Mammary epithelial cell (primary cell): ENCODE measurements at regions not wholly inside any gene's neighbourhood (a gene's known extent, or its start where the extent isn't known, plus 50 kb on each side); places are given as distances from the start of the nearest gene placed in this dataset.

Experiments used
- CTCF ChIP-seq, 2 donors: IDR thresholded peaks in 1 of 2; conservative IDR thresholded peaks in 1 of 2; 2 replicates each; pipeline ENCODE4 v1.5.1; 2011 to 2012; ENCODE audit warnings: inconsistent platforms in 2 of 2, low read length in 2 of 2, mild to moderate bottlenecking in 2 of 2, control low read depth in 1 of 2, low read depth in 1 of 2; ENCODE audit not compliant: insufficient read depth in 1 of 2; ENCODE audit errors: extremely low read depth in 1 of 2
- EZH2 ChIP-seq: IDR thresholded peaks from 2 replicates; pipeline ENCODE4 v1.6.1; 2012; ENCODE audit warnings: low read length, inconsistent platforms, borderline replicate concordance

- TF ChIP-seq CTCF (conservative IDR thresholded peaks at IDR 0.05 in 1 of 2, IDR thresholded peaks at IDR 0.05 in 1 of 2; ENCODE audit: extremely low read depth in 1 of 2, insufficient read depth in 1 of 2, low read depth in 1 of 2, low read length in 2 of 2): no peak
- no peak for TF ChIP-seq EZH2
These were observed 79.4 kb downstream of the CEBPB start for GRCh38 chr20:50270034-50270395.
